ENCODE measurements at regions not wholly inside any gene's neighbourhood (a gene's known extent, or its start where the extent isn't known, plus 50 kb on each side); places are given as distances from the start of the nearest gene placed in this dataset.

DNA sequence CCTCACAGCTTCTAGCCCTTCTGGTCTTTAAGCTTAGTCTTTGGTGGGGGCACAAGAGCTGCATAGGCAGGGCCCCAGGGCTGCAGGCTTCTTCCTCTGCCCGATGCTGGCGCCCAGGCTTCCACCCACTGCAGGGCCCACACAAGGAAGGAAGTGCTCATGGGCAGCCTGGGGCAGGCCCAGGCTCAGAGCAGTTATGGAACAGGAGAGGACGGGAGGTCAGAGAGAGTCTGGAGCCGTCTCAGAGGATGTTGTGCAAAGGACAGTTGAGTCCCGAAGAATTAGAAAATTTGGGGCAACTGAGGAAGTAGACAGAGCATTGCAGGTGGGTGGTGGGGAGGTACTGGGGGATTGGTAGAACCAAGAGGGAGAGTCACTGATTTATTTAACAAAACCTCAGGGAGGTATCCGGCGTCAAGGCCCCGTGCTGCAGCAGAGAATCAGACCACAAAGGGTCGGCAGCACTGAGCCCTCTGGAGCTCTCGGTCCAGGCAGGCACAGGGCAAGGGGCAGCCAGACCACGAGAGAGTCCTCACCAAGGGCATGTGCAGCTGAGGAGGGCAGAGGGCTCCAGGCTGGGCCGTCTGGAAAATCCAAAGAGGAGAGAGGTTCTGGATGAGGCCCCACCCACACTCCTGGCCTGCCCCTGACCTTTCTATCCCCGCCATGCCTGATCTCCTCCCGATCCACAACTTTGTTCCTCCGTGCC is 110.8 kb upstream of the GLI2 start (continued):
- TF ChIP-seq ASH2L (IDR thresholded peaks at IDR 0.05; ENCODE audit: low read length) (no peak), EZH2 (IDR thresholded peaks at IDR 0.05; ENCODE audit: low read depth, low read length, severe bottlenecking) (no peak), KDM5A (IDR thresholded peaks at IDR 0.05; ENCODE audit: low read length) (no peak), JUN (IDR thresholded peaks at IDR 0.05; ENCODE audit: low read depth, low read length) (no peak), TCF12 (IDR thresholded peaks at IDR 0.05; ENCODE audit: low read depth, low read length) (no peak), SIX5 (IDR thresholded peaks at IDR 0.05; ENCODE audit: low read depth, low read length) (no peak), TBP (IDR thresholded peaks at IDR 0.05; ENCODE audit: low read depth, low read length) (no peak)
- TF ChIP-seq, protein P1, sequence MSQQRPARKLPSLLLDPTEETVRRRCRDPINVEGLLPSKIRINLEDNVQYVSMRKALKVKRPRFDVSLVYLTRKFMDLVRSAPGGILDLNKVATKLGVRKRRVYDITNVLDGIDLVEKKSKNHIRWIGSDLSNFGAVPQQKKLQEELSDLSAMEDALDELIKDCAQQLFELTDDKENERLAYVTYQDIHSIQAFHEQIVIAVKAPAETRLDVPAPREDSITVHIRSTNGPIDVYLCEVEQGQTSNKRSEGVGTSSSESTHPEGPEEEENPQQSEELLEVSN (IDR thresholded peaks at IDR 0.05) = no peak
- TF ChIP-seq, protein P2, sequence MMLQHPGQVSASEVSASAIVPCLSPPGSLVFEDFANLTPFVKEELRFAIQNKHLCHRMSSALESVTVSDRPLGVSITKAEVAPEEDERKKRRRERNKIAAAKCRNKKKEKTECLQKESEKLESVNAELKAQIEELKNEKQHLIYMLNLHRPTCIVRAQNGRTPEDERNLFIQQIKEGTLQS (IDR thresholded peaks at IDR 0.05; ENCODE audit: insufficient read depth, low read depth, low read length) = no peak
